GM12878 (cell line): ENCODE measurements at regions not wholly inside any gene's neighbourhood (a gene's known extent, or its start where the extent isn't known, plus 50 kb on each side); places are given as distances from the start of the nearest gene placed in this dataset.

Experiments
- ATAC-seq: fragments of 200-7000 bp; cut with Tn5 transposase; 3 replicates; pipeline ENCODE4 v1.9.1; 2020; ENCODE audit warnings: mild to moderate bottlenecking, moderate library complexity
- BruUV-seq: library from RNA; stranded (reverse); fragments of 400-500 nt; replicated peaks from 2 replicates; lab custom pipeline; 2021; lab: Mats Ljungman, UMichigan
- CTCF ChIA-PET: fragments of 300-600 bp; sonication (Branson Sonifier 250); formaldehyde crosslinking; extraction: SDS; loops from one replicate; lab custom pipeline; 2021; ENCODE audit warnings: inconsistent platforms; lab: Yijun Ruan, JAX
- POLR2A ChIA-PET: fragments of 350-600 bp; formaldehyde crosslinking; extraction: SDS; loops from one replicate; lab custom pipeline; 2021; ENCODE audit warnings: inconsistent platforms; lab: Charles Lee
- RAD21 ChIA-PET: fragments of 300-600 bp; sonication (Branson Sonifier 250); formaldehyde crosslinking; loops from one replicate; lab custom pipeline; 2023; ENCODE audit warnings: antibody characterized with exemption; ENCODE audit not compliant: unreplicated experiment; lab: Charles Lee
- SMC1A ChIA-PET: fragments of 300-600 bp; sonication (Branson Sonifier 250); formaldehyde crosslinking; loops from one replicate; lab custom pipeline; 2023; ENCODE audit not compliant: unreplicated experiment, uncharacterized antibody; lab: Charles Lee
- DNase-seq: peaks from one replicate; pipeline ENCODE4 v3.0.0-alpha.2; 2011; ENCODE audit warnings: low read depth, low spot score
- FAIRE-seq: peaks from 3 replicates; lab custom pipeline; 2011; peaks lifted over from hg19 to GRCh38; lab: Jason Lieb, UNC
- H2AFZ ChIP-seq: 2 replicates; pipeline ENCODE4 v1.6.0; 2011; ENCODE audit warnings: low read depth, low read length, control low read depth; ENCODE audit not compliant: control insufficient read depth
- H3K27ac ChIP-seq: 2 replicates; pipeline ENCODE4 v1.5.1; 2011; ENCODE audit warnings: control low read depth; ENCODE audit not compliant: control insufficient read depth, insufficient read depth
- H3K27me3 ChIP-seq, 2 experiments: replicated peaks in 1 of 2; 2 replicates each; pipeline versions ENCODE4 v1.6.0 to v1.6.1; 2011; ENCODE audit warnings: low read length in 1 of 2; ENCODE audit not compliant: control insufficient read depth in 2 of 2, insufficient read depth in 2 of 2
- H3K36me3 ChIP-seq, 2 experiments: 2 replicates each; pipeline ENCODE4 v1.5.1; 2011; ENCODE audit warnings: low read length in 1 of 2; ENCODE audit not compliant: control insufficient read depth in 2 of 2, insufficient read depth in 2 of 2
- H3K4me1 ChIP-seq: 2 replicates; pipeline ENCODE4 v1.6.1; 2011; ENCODE audit warnings: mild to moderate bottlenecking, low read length, moderate library complexity, mixed read lengths; ENCODE audit not compliant: control insufficient read depth, insufficient read depth
- H3K4me2 ChIP-seq: 2 replicates; pipeline ENCODE4 v1.6.0; 2011; ENCODE audit warnings: control low read depth; ENCODE audit not compliant: control insufficient read depth, insufficient read depth
- H3K4me3 ChIP-seq: fragments of 200-600 bp; sonication (generic); 2 replicates; pipeline ENCODE4 v1.5.1; 2016
- H3K79me2 ChIP-seq: 2 replicates; pipeline ENCODE4 v1.6.0; 2011; ENCODE audit warnings: low read length; ENCODE audit not compliant: control insufficient read depth, insufficient read depth
- H3K9ac ChIP-seq: 2 replicates; pipeline ENCODE4 v1.8.0; 2011; ENCODE audit warnings: low read length, control low read depth, mixed read lengths; ENCODE audit not compliant: control insufficient read depth, insufficient read depth
- H3K9me3 ChIP-seq: replicated peaks from 3 replicates; pipeline ENCODE4 v1.5.1; 2011; ENCODE audit warnings: mild to moderate bottlenecking, low read length; ENCODE audit not compliant: control insufficient read depth, insufficient read depth
- H4K20me1 ChIP-seq: 2 replicates; pipeline ENCODE4 v1.6.0; 2011; ENCODE audit not compliant: control insufficient read depth, insufficient read depth
- ASH2L ChIP-seq: fragments of 300-600, 200-600 bp; sonication (generic); IDR thresholded peaks from 2 replicates; pipeline ENCODE4 v1.6.1; 2017; ENCODE audit warnings: low read depth, mild to moderate bottlenecking, borderline replicate concordance
- BACH1 ChIP-seq: fragments of 450-650 bp; IDR thresholded peaks from 2 replicates; pipeline ENCODE4 v1.6.1; 2017; ENCODE audit warnings: mild to moderate bottlenecking, borderline replicate concordance
- ESRRA ChIP-seq: IDR thresholded peaks from 2 replicates; pipeline ENCODE4 v1.6.1; 2012; ENCODE audit warnings: mild to moderate bottlenecking, low read length, improper control_type of control experiment
- FOXM1 ChIP-seq: IDR thresholded peaks from 2 replicates; pipeline ENCODE4 v1.6.1; 2012; ENCODE audit warnings: low read depth, mild to moderate bottlenecking, inconsistent platforms, low read length, moderate library complexity
- GABPA ChIP-seq: IDR thresholded peaks from 2 replicates; pipeline ENCODE4 v1.6.1; 2014; ENCODE audit warnings: antibody characterized with exemption, low read depth, mild to moderate bottlenecking, inconsistent platforms
- HCFC1 ChIP-seq: fragments of 150-350 bp; IDR thresholded peaks from 2 replicates; pipeline ENCODE4 v1.6.1; 2014; ENCODE audit warnings: low read length
- NBN ChIP-seq: fragments of 450-650 bp; IDR thresholded peaks from 2 replicates; pipeline ENCODE4 v1.6.1; 2016
- RFX5 ChIP-seq: IDR thresholded peaks from 2 replicates; pipeline ENCODE4 v1.6.1; 2011; ENCODE audit warnings: low read depth, low read length, improper control_type of control experiment
- STAT3 ChIP-seq: IDR thresholded peaks from 2 replicates; pipeline ENCODE4 v1.6.1; 2011; ENCODE audit warnings: low read depth, low read length, improper control_type of control experiment
- WGBS: methylation state at CpG from one replicate; pipeline ENCODE4 v1.1.6; 2016; ENCODE audit warnings: low lambda C conversion rate; ENCODE audit not compliant: insufficient replicate concordance, insufficient coverage; ENCODE audit errors: missing lambda C conversion rate; 5-methylcytosine and 5-hydroxymethylcytosine counted together
- in situ Hi-C: fragments of 300-500 bp; cut with MboI; formaldehyde crosslinking; loops from 9 replicates; pipeline ENCODE4 v1.14.3; 2018; ENCODE audit warnings: mixed read lengths
- intact Hi-C: fragments of 100-400 bp; cut with micrococcal nuclease; formaldehyde crosslinking; loops from one replicate; pipeline ENCODE4 v1.14.2; 2022; ENCODE audit not compliant: unreplicated experiment
- TF ChIP-seq, protein P1 (sequence below): fragments of 450-650 bp; IDR thresholded peaks from 2 replicates; pipeline ENCODE4 v1.6.1; 2017; ENCODE audit warnings: mild to moderate bottlenecking, moderate library complexity
- TF ChIP-seq, protein P2 (sequence below): fragments of 450-650 bp; IDR thresholded peaks from 2 replicates; pipeline ENCODE4 v1.6.1; 2017; ENCODE audit warnings: low read depth, mild to moderate bottlenecking, moderate library complexity

DNA sequence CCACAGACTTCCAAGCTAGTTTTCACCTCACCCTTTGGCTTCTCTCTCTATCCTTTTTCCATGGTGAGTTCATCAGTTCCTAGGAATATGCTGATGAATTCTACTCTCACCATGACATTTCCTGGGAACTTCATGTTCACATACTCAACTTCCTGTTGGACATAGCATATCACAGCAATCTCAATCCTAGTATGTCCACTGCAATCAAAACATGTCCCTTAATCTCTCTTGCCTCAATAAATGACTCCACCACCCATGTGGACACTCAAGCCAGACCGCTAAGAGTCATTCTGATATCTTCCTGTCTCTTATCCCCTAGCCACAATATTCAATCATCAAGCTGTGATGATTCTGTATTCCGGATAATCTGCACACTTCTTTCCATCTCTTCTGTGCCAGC lies 66.7 kb upstream of the MME start:
- ChIA-PET POLR2A (no interaction called here), SMC1A (no interaction called here), RAD21 (no interaction called here), CTCF (no interaction called here)
- TF ChIP-seq ASH2L, result no peak
- no peak for TF ChIP-seq ESRRA
- TF ChIP-seq, protein P1, sequence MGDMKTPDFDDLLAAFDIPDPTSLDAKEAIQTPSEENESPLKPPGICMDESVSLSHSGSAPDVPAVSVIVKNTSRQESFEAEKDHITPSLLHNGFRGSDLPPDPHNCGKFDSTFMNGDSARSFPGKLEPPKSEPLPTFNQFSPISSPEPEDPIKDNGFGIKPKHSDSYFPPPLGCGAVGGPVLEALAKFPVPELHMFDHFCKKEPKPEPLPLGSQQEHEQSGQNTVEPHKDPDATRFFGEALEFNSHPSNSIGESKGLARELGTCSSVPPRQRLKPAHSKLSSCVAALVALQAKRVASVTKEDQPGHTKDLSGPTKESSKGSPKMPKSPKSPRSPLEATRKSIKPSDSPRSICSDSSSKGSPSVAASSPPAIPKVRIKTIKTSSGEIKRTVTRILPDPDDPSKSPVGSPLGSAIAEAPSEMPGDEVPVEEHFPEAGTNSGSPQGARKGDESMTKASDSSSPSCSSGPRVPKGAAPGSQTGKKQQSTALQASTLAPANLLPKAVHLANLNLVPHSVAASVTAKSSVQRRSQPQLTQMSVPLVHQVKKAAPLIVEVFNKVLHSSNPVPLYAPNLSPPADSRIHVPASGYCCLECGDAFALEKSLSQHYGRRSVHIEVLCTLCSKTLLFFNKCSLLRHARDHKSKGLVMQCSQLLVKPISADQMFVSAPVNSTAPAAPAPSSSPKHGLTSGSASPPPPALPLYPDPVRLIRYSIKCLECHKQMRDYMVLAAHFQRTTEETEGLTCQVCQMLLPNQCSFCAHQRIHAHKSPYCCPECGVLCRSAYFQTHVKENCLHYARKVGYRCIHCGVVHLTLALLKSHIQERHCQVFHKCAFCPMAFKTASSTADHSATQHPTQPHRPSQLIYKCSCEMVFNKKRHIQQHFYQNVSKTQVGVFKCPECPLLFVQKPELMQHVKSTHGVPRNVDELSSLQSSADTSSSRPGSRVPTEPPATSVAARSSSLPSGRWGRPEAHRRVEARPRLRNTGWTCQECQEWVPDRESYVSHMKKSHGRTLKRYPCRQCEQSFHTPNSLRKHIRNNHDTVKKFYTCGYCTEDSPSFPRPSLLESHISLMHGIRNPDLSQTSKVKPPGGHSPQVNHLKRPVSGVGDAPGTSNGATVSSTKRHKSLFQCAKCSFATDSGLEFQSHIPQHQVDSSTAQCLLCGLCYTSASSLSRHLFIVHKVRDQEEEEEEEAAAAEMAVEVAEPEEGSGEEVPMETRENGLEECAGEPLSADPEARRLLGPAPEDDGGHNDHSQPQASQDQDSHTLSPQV, result no peak
- no peak for TF ChIP-seq RFX5
- TF ChIP-seq FOXM1, result no peak
- TF ChIP-seq STAT3, result no peak
- TF ChIP-seq BACH1, result no peak
- no peak for TF ChIP-seq NBN
- TF ChIP-seq, protein P2, sequence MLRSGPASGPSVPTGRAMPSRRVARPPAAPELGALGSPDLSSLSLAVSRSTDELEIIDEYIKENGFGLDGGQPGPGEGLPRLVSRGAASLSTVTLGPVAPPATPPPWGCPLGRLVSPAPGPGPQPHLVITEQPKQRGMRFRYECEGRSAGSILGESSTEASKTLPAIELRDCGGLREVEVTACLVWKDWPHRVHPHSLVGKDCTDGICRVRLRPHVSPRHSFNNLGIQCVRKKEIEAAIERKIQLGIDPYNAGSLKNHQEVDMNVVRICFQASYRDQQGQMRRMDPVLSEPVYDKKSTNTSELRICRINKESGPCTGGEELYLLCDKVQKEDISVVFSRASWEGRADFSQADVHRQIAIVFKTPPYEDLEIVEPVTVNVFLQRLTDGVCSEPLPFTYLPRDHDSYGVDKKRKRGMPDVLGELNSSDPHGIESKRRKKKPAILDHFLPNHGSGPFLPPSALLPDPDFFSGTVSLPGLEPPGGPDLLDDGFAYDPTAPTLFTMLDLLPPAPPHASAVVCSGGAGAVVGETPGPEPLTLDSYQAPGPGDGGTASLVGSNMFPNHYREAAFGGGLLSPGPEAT, result no peak
- no peak for TF ChIP-seq GABPA
- no peak for TF ChIP-seq HCFC1
- FAIRE-seq (no peak), DNase-seq (no peak), ATAC-seq (no peak)
- intact Hi-C loops, result no loop called here
- Histone ChIP-seq H3K4me2 (no peak overlapping the region), H3K36me3 (no peaks in the 10 kb centered on the region), H4K20me1 (no peaks in the 10 kb centered on the region), H2AFZ (no peak overlapping the region), H3K79me2 (no peaks in the 10 kb centered on the region), H3K4me3 (no peak overlapping the region), H3K27me3 (no peaks in the 10 kb centered on the region), H3K9ac (no peak overlapping the region), H3K9me3 (no peaks in the 10 kb centered on the region), H3K4me1 (no peaks in the 10 kb centered on the region), H3K27ac (no peak overlapping the region)
- no TSS peak for BruUV-seq
- in situ Hi-C loops, result no loop called here
- WGBS, result 34% methylated on average over 2 of the region's 2 CpGs
